GM21723 (cell line): ENCODE measurements at regions not wholly inside any gene's neighbourhood (a gene's known extent, or its start where the extent isn't known, plus 50 kb on each side); places are given as distances from the start of the nearest gene placed in this dataset.
"Not testable (repeated sequence)": the region's sequence is repeated elsewhere in the genome, so short reads cannot be mapped to it uniquely, and the experiment has no call there.

ENCODE experiments used
- ATAC-seq: cut with Tn5 transposase; IDR thresholded peaks from one replicate; pipeline ENCODE4 v1.9.1; 2021; ENCODE audit warnings: mild to moderate bottlenecking, moderate library complexity; ENCODE audit not compliant: unreplicated experiment

- ATAC-seq = not testable (repeated sequence)
Measured at GRCh38 chr15:81636064-81636463, 262.1 kb upstream of the TMC3 start.

GRCh38 chr15:81633889-81634288 lies 259.9 kb upstream of the TMC3 start:
- no peak for ATAC-seq

- ATAC-seq = no peak
Measured at GRCh38 chr15:81625896-81626295, 251.9 kb upstream of the TMC3 start.

- no peak for ATAC-seq
Measured at GRCh38 chr15:81619002-81619401, 245.0 kb upstream of the TMC3 start.

DNA sequence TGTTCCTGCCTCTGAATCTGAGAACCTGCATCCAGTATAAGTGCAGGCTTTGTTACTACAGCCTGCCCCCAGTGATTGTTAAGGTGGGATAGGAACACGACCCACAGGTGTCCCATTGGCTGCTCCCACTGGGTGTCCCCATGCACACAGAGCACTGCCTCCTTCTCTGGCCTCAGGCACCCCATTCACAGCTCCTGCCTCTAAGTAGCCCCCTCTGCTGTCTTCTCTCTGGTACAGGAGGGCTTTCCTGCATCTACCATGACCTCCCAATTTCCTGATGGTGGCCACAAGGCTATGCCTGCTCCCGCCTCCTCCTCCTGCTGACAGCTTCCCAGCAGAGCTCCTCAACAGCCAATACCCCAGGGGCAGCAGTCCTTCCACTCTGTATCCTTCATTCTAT lies 238.6 kb upstream of the TMC3 start:
- no peak for ATAC-seq

DNA sequence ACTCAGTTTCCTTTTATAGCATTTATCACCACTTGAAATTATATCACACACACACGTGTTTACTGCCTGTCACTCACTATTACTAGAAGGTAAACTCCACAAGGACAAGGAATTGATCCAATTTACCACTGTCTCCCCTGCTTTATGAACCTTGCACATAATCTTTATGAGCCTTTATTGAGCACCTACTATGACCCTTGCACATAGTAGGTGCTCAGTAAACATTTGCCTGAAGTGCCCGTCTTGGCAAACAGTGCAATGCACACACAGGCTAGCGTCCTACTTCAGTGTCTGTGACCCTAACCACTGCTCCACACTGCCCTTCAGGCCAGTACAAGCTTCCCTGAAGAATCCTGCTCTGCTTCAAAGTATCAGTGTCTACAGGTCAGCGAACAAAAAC lies 237.7 kb upstream of the TMC3 start:
- no peak for ATAC-seq

GRCh38 chr15:81608309-81608829 lies 234.4 kb upstream of the TMC3 start:
- ATAC-seq = no peak

GRCh38 chr15:81604713-81605112 lies 230.7 kb upstream of the TMC3 start:
- no peak for ATAC-seq

DNA sequence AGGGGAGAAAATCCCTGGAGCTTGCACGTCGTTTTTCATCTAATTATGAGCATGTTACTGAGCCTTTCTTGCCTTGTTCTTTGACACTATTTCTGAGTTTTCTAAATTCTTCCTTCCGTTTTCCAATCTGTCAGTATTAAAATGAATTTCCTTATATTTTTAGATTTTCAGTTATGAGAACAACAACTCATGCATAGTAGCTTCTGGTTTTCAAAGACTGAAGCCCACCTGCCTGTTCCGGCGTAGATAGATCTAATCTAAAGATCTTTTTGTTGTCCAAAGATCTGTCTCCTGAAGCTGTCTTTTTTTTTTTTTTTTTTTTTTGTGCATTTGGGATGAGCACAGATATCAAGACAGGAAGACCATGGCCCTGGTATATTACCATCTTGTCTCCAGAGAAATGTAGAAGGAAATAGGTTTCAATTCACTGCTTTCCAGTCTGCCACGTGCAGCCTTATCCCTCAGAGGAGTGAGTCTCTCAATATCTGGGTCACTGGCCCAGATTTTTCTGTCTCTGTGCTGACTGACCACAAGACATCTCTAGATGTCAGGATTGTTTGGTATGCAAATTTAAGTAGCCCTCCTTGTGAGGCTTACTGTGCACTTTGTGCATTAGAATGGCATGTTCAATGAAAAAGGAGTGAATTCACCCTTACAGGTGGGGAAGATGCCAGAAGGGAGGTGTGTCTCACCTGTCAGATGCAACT lies 222.3 kb upstream of the TMC3 start:
- ATAC-seq = no peak

- ATAC-seq = no peak
Measured at GRCh38 chr15:81595752-81596151, 221.7 kb upstream of the TMC3 start.

DNA sequence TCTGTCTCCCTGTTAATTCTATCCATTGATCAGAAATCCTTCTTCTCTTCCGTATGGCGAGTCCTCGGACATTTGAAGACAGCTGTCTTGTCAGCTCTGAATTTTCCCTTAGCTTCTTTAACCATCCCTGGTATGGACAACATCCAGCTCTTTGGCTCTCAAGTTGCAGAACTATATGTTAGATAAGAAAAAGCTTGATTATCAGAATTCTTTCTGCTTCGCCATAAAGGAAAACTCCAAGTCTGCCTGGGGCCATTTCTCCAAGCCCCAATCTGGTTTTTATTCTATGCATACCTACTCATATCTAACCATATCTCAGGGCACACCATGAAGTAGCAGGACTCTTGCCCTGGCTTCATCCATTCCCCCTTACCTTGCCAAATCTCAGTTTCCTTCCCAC lies 215.7 kb upstream of the TMC3 start:
- ATAC-seq = no peak

GRCh38 chr15:81575436-81576123 lies 201.6 kb upstream of the TMC3 start:
- no peak for ATAC-seq

DNA sequence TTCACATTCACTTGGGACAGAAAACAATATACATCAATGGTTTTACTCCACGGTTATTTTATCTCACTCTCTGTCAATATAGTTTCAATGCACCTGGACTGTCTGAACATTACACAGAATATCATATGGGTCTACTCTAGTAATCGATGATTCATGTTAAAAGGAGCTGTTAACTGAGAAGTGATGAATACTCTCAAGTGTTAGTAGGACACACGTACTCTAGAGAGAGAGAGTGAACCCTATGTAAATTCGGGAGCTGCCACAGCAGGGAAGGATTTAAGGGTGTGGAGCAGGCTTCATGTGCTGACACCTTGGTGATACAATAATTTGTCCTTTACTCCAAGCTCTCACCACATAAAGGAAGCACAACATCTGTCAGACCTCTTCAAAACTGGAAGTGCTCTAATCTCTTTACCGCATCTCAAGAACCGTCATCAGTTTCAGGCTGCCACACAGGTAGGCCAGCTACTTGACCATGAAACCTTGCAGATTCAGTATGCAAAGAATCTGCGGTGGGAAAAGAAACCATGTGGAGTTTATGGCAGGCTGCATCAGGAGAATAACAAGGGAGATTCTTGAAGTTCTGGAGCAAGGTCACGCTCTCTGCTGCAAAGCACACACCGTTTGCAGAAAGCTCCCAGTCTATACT lies 199.2 kb upstream of the TMC3 start:
- ATAC-seq = no peak

GRCh38 chr15:81572190-81572589 lies 198.2 kb upstream of the TMC3 start:
- no peak for ATAC-seq

DNA sequence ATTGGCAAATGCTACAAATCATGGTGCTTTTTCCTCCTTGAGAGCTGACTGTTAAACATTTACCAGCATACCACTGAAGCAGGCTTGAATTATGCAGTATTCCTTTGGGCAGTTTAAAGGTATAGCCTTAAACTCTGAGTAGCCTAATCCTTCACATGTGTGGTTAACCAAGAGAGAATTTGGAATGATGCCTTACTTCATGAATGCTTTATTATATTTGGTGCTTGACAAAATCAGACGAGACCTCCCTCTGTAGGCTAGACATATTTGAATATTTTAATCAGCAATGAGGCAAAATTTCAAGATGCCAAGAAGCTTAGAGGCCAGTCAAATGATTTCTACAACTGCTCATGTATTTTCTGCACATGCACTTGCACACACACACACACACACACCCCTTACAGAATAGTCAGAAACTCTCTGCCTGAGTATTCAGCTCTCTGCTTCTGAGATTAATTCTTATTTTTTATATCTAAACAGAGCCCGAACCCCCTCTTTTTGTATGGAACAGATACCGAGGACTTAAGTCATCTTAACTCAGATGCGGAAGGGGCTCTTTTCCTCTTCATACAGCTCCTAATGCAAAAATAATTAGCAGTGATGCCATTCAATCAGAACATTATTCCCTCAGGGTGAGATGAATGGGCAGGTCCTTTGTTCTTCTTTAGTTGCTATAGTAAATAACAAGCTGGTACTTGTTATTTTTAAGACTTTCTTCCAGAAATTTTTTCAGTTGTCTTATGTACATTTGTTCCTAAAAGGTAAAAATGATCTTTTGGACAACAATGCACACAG lies 195.5 kb upstream of the TMC3 start:
- ATAC-seq = no peak

DNA sequence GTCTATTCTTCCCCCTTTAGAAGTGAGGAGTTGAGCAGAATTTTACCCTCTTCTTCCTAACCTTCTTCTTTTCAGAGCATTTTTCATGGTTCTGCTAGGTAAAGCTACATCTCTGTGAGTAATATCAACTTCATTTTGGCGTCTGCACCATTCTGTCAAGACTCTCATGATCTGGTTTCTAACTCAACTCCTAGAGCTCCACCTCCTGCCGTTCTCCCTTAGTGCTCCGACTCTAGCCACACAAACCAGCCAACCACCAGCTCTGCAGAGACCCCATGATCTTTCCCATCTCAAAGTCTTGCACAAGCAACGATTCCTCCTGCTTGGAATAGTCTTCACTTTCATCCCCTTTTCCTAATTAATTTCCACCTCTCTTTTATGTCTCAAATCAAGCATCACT lies 193.9 kb upstream of the TMC3 start:
- ATAC-seq = no peak

DNA sequence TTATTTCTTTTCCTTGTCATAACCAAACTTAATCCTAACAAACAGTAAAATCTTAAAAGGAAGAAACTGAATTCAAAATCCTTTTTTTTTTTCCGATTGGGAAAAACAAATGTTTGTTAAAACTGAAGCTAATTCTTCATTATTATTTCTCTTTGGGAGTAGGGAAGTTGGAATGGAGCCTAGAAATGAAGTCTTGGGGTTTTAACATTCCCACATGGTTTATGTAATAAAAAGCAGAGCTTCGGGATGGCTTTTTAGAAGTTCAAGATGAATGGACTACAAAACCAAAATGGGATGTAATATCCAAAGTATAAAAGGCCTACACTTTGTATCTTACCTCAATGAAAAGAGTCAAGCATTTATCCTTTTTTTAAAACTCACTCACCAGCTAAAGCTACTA lies 189.0 kb upstream of the TMC3 start:
- no peak for ATAC-seq

DNA sequence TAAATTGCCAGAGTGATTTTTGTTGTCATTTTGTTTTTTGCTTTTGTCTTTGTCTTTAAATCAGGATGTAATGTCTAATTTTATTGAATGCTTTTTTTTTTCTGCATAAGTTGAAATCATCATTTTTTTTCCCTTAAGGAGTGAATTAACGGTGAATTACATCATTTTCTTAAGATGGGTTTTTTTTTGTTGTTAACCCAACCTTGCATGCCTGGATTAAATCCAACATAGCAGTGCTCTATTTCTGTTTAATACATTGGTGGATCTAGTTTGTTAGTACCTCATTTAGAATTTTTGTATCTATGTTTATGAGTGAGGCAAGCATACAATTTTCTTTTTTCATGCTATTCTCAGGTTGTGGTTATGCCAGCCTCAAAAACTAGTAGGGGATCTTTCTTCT lies 186.4 kb upstream of the TMC3 start:
- ATAC-seq = no peak

- no peak for ATAC-seq
Measured at GRCh38 chr15:81558056-81558455, 184.0 kb upstream of the TMC3 start.

DNA sequence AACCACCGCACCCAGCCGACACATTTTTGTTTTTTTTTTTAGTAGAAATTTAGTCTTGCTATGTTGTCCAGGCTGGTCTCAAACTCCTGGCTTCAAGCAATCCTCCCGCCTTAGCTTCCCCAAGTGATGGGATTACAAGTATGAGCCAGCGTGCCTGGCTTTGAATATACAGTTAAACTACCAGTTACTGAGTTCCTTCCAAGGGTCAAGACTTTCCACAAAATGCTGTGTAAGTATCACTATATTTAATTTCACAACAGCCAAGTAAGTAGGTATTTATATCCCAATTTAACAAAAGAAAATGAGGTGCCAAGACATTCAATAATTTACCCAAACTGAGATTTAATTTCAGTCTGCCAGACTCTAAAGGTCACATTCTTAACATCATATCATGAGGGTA lies 181.3 kb upstream of the TMC3 start:
- no peak for ATAC-seq
